Fibroblast of the aortic adventitia (primary cell): ENCODE measurements at regions not wholly inside any gene's neighbourhood (a gene's known extent, or its start where the extent isn't known, plus 50 kb on each side); places are given as distances from the start of the nearest gene placed in this dataset.

Experiments used
- DNase-seq: peaks from one replicate; pipeline ENCODE4 v3.0.0-alpha.2; 2010; ENCODE audit warnings: low read depth
- H3K4me3 ChIP-seq: 2 replicates; pipeline ENCODE4 v1.5.1; 2011; ENCODE audit warnings: low read depth, mild to moderate bottlenecking, control low read depth, low read length, moderate library complexity
- TF ChIP-seq, protein P1 (sequence below): IDR thresholded peaks from 2 replicates; pipeline ENCODE4 v1.5.1; 2011; ENCODE audit warnings: mild to moderate bottlenecking, low read length, control low read depth, inconsistent platforms; ENCODE audit not compliant: insufficient read depth

DNA sequence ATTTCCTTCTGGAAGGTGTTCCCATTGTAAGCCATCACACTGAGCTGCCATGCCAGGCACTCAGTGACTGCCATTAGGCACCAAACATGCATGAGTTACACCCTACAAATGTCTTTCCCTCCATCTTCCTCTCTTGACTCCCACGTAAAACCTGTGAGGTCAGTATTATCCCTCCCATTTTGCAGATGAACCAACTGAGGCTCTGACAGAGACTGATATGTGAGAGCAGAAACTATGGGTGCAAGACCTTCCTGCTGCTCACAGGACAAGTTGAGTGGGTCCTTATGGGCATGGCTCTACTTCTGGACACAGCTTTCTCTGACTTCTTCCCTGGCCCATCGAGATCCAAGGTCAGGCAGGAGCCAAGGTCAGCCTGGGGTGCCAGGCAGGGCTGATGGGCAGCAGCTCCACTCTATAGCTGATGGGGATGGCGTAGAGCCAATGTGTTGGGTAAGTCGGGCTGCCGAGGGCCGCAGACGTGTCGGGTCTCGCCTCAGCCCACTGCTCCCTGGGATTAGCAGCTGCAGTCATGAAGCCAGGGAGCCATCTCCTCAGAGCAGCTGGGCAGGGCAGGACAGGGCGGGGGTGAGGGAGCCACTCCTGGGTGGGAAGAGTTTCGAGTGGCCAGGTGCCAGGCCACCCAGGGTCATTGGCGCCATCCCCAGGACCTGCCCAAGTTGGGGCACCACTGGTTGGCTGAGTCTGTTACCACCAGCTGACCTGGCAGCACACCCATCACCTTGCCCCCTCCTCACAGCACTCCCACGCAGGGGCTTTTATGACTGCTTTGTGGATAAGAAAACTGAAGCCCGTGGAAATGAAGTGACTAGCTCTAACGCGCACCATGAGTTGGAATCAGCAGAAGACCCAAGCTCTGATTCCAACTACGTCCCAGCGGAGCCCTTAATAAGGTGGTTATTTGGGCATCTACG, 117.8 kb upstream of the ZMIZ1 start:
- TF ChIP-seq, protein P1, sequence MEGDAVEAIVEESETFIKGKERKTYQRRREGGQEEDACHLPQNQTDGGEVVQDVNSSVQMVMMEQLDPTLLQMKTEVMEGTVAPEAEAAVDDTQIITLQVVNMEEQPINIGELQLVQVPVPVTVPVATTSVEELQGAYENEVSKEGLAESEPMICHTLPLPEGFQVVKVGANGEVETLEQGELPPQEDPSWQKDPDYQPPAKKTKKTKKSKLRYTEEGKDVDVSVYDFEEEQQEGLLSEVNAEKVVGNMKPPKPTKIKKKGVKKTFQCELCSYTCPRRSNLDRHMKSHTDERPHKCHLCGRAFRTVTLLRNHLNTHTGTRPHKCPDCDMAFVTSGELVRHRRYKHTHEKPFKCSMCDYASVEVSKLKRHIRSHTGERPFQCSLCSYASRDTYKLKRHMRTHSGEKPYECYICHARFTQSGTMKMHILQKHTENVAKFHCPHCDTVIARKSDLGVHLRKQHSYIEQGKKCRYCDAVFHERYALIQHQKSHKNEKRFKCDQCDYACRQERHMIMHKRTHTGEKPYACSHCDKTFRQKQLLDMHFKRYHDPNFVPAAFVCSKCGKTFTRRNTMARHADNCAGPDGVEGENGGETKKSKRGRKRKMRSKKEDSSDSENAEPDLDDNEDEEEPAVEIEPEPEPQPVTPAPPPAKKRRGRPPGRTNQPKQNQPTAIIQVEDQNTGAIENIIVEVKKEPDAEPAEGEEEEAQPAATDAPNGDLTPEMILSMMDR: no peak
- H3K4me3 ChIP-seq: no peak overlapping the region
- no peak for DNase-seq

DNA sequence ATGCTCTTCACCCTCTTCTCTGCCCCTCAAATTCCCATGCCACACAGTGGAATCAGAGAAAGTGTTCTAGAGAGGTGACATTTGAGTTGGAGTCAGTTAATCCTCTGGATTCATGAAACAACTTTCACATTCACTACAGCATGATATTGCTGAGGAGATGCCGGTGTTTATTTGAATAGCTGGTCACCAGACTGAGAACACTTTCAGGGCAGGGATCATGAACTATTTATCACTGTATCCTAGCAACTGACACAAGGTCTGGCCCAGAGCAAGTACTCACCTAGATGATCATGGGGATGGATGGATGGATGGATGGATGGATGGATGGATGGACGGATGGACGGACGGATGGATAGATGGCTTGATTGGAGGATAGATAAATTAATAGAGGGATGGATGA, 116.7 kb upstream of the ZMIZ1 start:
- DNase-seq: no peak
- no peak overlapping the region for H3K4me3 ChIP-seq
- TF ChIP-seq, protein P1: no peak

DNA sequence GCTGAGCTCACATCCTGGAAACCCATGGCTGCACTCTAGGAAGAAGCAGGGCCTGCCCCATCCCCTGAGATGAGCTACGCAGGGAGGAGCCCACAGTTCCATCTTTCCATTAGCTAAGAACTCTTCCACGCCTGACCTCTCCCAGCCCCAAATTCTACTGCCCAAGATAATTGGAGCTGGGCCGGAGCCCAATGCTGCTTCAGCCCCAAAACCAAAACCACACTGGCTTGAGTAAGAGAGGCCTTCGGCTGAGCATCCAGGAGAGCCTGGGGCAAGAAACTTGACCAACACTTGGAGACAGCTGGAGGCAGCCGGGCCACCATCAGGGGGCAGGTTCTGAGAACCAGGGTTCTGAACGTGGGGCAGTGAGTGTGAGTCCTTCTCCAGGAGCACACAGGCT, 116.1 kb upstream of the ZMIZ1 start:
- H3K4me3 ChIP-seq: no peak overlapping the region
- peak; percentile 91 for DNase-seq
- TF ChIP-seq, protein P1: peak; percentile 32

DNA sequence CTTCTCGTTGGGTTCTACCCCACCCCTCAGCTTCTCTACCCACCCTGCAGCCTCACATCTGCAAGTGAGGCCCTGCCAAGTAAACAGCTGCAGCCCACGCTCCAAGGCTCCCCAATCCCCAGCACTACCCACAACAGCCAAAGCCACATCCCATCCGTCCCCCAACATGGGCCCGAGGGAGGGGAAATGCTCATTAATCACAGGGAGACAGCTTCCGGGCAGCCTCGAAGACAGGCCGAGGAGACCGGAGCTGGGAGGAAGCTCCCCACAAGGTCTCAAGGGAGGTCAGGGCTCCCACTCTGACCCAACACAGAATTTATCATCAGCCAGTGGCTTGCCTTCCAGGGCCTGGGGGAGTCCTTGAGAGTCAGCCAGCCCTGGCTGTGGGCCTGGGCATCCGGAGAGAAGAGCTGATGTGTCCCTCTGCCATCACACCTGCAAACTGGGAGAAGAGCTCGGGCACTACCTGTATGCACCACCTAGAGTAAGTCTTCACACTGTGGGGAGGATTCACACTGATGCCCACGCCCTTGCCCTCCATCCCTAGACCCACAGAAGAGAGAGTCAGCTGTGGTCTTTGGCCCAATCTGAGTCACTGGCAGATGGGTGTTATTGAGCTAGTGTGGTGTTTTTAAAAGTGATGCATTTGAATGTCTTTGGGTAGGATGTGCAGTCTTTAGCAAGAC, 115.5 kb upstream of the ZMIZ1 start:
- no peak overlapping the region for H3K4me3 ChIP-seq
- DNase-seq: peak; percentile 75
- TF ChIP-seq, protein P1: no peak

GRCh38 chr10:78953799-78954297, 114.9 kb upstream of the ZMIZ1 start:
- TF ChIP-seq, protein P1: no peak
- DNase-seq: no peak
- H3K4me3 ChIP-seq: no peak overlapping the region

DNA sequence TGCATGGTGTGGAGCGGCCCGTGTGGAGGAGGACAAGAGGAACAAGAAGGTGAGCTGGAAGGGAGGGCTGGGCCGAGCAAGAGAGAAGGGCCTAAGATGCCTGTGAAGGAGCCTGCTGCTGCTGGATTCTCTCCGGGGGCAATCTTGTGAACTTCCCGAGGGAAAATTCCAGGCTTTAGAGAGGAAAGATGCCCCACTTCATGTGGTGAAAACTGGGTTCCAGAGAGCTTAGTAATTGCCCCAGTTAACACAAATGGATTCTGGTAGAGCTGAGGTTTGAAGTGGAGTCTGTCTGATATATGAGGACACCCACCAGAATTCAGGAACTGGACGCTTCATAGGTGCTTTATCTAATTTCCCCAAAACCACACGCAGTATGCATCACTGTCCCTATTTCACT, 114.1 kb upstream of the ZMIZ1 start:
- no peak overlapping the region for H3K4me3 ChIP-seq
- TF ChIP-seq, protein P1: no peak
- DNase-seq: no peak
